Mucosa of descending colon (tissue), 3 donors: ENCODE measurements at regions not wholly inside any gene's neighbourhood (a gene's known extent, or its start where the extent isn't known, plus 50 kb on each side); places are given as distances from the start of the nearest gene placed in this dataset.

Source experiments
- ATAC-seq: fragments of 200-7000 bp; cut with Tn5 transposase; one replicate; pipeline ENCODE4 v1.9.1; 2020; ENCODE audit warnings: mild to moderate bottlenecking, moderate library complexity
- DNase-seq, 3 donors: peaks; one replicate each; pipeline ENCODE4 v3.0.0-alpha.2; 2020
- H3K36me3 ChIP-seq: fragments of 200-600 bp; one replicate; pipeline ENCODE4 v1.8.0; 2021; ENCODE audit warnings: low read depth, mild to moderate bottlenecking
- H3K4me1 ChIP-seq: fragments of 200-600 bp; one replicate; pipeline ENCODE4 v1.8.0; 2021; ENCODE audit warnings: low read depth, mild to moderate bottlenecking
- H3K4me3 ChIP-seq: fragments of 200-600 bp; one replicate; pipeline ENCODE4 v1.8.0; 2021; ENCODE audit warnings: mild to moderate bottlenecking
- H3K9me3 ChIP-seq: fragments of 200-600 bp; one replicate; pipeline ENCODE4 v1.8.0; 2021; ENCODE audit warnings: mild to moderate bottlenecking
- intact Hi-C, 2 donors: fragments of 100-400 bp; cut with DNase I in 1 of 2; cut with micrococcal nuclease in 1 of 2; formaldehyde crosslinking; loops; one replicate each; pipeline versions ENCODE4 v1.11.0 to v1.11.1; 2022; cut with DNase I, micrococcal nuclease
- TF ChIP-seq, protein P1 (sequence below): fragments of 200-600 bp; IDR thresholded peaks from one replicate; pipeline ENCODE4 v1.8.0; 2022; ENCODE audit warnings: antibody characterized with exemption, mild to moderate bottlenecking
- donor health status: DM: no; HTN: no; CAD: no; lungs with moderate emphysema.
- donor health status: DM: no; HTN: no; CAD: no.
- donor health status: DM: no; HTN: yes; CAD: no.

DNA sequence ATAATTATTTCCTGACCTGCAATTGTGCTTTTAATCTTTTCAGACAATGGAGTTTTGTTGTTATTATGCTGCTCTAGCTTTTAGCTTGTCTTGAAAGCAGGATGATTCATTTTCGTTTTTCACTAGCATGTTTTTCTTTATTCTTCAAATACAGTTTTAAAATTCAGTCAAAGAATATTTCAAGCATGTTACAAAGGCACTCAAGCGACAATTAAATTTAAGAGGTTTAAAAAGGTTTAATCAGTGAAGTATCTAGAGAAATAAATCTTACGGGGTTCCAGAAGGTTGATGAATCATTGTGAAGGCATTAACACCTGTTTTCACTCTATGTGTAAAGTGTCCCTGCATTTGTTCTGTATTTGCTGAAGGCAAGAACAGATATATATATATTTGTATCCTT, 390.7 kb upstream of the TMEFF2 start:
- intact Hi-C loops = no loop called here
- Histone ChIP-seq H3K4me1 (no peaks in the 10 kb centered on the region), H3K4me3 (no peak overlapping the region), H3K9me3 (no peaks in the 10 kb centered on the region), H3K36me3 (no peaks in the 10 kb centered on the region)
- no peak for ATAC-seq
- no peak for DNase-seq
- TF ChIP-seq, protein P1, sequence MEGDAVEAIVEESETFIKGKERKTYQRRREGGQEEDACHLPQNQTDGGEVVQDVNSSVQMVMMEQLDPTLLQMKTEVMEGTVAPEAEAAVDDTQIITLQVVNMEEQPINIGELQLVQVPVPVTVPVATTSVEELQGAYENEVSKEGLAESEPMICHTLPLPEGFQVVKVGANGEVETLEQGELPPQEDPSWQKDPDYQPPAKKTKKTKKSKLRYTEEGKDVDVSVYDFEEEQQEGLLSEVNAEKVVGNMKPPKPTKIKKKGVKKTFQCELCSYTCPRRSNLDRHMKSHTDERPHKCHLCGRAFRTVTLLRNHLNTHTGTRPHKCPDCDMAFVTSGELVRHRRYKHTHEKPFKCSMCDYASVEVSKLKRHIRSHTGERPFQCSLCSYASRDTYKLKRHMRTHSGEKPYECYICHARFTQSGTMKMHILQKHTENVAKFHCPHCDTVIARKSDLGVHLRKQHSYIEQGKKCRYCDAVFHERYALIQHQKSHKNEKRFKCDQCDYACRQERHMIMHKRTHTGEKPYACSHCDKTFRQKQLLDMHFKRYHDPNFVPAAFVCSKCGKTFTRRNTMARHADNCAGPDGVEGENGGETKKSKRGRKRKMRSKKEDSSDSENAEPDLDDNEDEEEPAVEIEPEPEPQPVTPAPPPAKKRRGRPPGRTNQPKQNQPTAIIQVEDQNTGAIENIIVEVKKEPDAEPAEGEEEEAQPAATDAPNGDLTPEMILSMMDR = no peak

GRCh38 chr2:192584976-192585375, 390.2 kb upstream of the TMEFF2 start:
- ATAC-seq = no peak
- DNase-seq = no peak
- no peaks in the 10 kb centered on the region for H3K36me3 ChIP-seq
- H3K9me3 ChIP-seq = no peaks in the 10 kb centered on the region
- no peaks in the 10 kb centered on the region for H3K4me1 ChIP-seq
- no peak overlapping the region for H3K4me3 ChIP-seq
- TF ChIP-seq, protein P1 = no peak
- intact Hi-C loops = no loop called here

DNA sequence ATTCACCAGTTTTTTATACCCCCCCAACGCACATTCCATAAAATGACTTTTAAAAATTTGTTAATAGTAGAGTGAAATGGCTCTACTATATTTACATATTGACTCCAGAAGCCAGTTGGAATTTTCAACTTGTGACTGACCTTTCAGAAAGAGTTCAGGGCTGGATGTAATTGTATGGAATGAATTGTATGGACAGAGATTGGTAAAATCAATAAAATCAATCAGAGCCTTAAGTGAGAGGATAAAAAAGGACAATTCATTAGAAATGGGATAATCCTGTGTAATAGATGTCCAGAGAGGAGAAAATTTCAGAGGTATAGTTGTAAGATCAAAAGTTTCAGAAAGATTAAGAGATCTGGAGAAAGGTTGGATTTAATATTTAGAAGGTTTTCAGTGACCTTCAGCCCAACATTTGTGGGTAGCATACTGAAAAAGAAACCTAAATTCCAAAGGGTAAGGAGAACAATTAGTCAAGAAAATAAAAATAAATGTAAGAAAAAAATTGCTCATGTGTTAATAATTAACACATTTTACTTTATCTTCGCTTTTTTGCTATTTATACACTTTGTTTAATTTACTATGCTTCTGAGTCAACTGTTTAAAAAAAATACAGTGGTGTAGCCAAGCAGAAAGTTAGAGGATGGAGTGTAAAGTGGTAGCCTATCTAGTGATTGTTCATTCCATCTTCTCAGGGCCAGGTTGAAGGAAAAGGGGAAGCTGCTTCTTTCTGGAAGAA, 385.4 kb upstream of the TMEFF2 start:
- DNase-seq (no peak), ATAC-seq (no peak)
- no peaks in the 10 kb centered on the region for H3K4me1 ChIP-seq
- no peaks in the 10 kb centered on the region for H3K9me3 ChIP-seq
- no peaks in the 10 kb centered on the region for H3K36me3 ChIP-seq
- TF ChIP-seq, protein P1 = no peak
- intact Hi-C loops = no loop called here
- H3K4me3 ChIP-seq = no peak overlapping the region

- ATAC-seq (no peak), DNase-seq (no peak)
- no peak overlapping the region for H3K4me3 ChIP-seq
- H3K9me3 ChIP-seq = no peaks in the 10 kb centered on the region
- TF ChIP-seq, protein P1 = no peak
- H3K36me3 ChIP-seq = no peaks in the 10 kb centered on the region
- no peaks in the 10 kb centered on the region for H3K4me1 ChIP-seq
- intact Hi-C loops = no loop called here
These were observed 384.0 kb upstream of the TMEFF2 start for GRCh38 chr2:192578780-192579179.

DNA sequence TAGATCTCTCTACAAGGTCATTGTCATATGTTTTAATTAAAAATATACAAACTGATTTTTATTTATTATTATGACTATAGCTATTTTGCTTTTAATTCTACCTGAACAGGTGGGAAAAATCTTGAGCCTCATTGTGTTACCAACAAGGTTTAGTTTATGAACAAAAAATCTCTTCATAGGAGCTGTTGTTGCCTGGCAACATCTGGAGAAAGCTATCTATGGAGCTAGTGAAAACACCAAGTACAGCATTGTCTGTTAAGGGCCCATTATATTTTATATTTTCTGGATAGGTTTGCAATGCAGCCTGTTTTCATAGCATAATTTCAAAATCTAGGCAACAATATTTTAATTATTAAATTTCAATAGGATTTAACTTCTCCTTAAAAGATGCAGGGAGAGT, 383.0 kb upstream of the TMEFF2 start:
- ATAC-seq (no peak), DNase-seq (no peak)
- intact Hi-C loops = no loop called here
- TF ChIP-seq, protein P1 = no peak
- no peaks in the 10 kb centered on the region for H3K4me1 ChIP-seq
- no peaks in the 10 kb centered on the region for H3K36me3 ChIP-seq
- H3K9me3 ChIP-seq = no peaks in the 10 kb centered on the region
- no peak overlapping the region for H3K4me3 ChIP-seq

DNA sequence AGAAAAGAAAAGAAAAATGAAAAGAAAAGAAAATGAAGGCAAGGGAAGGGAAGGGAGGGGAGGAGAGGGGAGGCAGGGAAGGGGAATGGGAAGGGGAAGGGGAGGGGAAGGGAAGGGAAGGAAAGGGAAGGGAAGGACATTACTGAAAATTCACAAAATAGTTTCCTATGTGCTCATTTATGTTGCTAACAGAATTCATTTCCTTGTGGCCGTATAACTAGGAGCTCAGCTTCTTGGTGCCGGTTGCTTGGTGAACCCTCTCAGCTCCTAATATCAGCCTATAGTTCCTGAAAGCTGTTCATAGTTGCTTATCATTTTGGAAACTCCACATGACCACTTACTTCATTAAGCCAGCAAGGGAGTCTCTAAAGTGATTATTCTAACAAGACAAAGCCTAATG, 379.8 kb upstream of the TMEFF2 start:
- Histone ChIP-seq H3K9me3 (no peaks in the 10 kb centered on the region), H3K4me3 (no peak overlapping the region), H3K36me3 (no peaks in the 10 kb centered on the region), H3K4me1 (no peaks in the 10 kb centered on the region)
- DNase-seq (no peak), ATAC-seq (no peak)
- intact Hi-C loops = no loop called here
- TF ChIP-seq, protein P1 = no peak
